Mucosa of stomach (tissue), 1 donor: ENCODE measurements at regions not wholly inside any gene's neighbourhood (a gene's known extent, or its start where the extent isn't known, plus 50 kb on each side); places are given as distances from the start of the nearest gene placed in this dataset.
"Not testable (repeated sequence)": the region's sequence is repeated elsewhere in the genome, so short reads cannot be mapped to it uniquely, and the experiment has no call there.

Source experiments
- H3K27me3 ChIP-seq: one replicate; pipeline ENCODE4 v1.7.0; 2013; ENCODE audit warnings: mild to moderate bottlenecking, low read length; ENCODE audit not compliant: control insufficient read depth, insufficient read depth
- H3K36me3 ChIP-seq: one replicate; pipeline ENCODE4 v1.7.0; 2013; ENCODE audit warnings: low read length; ENCODE audit not compliant: control insufficient read depth, insufficient read depth
- H3K4me1 ChIP-seq: one replicate; pipeline ENCODE4 v1.7.0; 2013; ENCODE audit warnings: mild to moderate bottlenecking, low read length; ENCODE audit not compliant: control insufficient read depth, insufficient read depth
- H3K4me3 ChIP-seq: one replicate; pipeline ENCODE4 v1.7.0; 2013; ENCODE audit warnings: low read length
- H3K9ac ChIP-seq: one replicate; pipeline ENCODE4 v1.7.0; 2013; ENCODE audit warnings: mild to moderate bottlenecking, low read length, moderate library complexity
- H3K9me3 ChIP-seq: one replicate; pipeline ENCODE4 v1.7.0; 2013; ENCODE audit warnings: mild to moderate bottlenecking, low read length, moderate library complexity; ENCODE audit not compliant: control insufficient read depth
- donor health status: Pancreatic carcinoma.

GRCh38 chr16:87017371-87018012, 299.7 kb downstream of the C16orf95 start:
- no peaks in the 10 kb centered on the region for H3K4me1 ChIP-seq
- no peaks in the 10 kb centered on the region for H3K9me3 ChIP-seq
- no peaks in the 10 kb centered on the region for H3K36me3 ChIP-seq
- no peak overlapping the region for H3K4me3 ChIP-seq
- peaks cover 5% of the 10 kb centered on the region for H3K27me3 ChIP-seq
- no peak overlapping the region for H3K9ac ChIP-seq

DNA sequence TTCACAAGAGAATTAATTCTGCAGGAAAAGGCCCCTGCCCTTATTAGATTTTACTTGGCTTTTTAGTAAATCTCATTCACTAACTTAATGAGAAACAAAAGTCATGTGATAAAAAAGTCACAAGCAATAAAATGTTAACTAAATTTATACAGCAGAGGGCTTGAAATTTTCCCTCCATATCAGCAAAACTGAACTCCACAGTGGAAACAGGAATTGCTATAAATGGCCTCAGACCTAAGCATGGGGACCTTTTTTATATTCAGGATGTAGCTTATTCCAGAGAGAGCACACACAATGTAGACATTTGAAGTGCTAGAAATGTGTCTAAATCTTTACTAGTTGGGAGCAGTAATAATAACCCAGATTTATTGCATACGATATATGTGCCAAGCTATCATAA, 291.5 kb downstream of the C16orf95 start:
- no peaks in the 10 kb centered on the region for H3K27me3 ChIP-seq
- no peaks in the 10 kb centered on the region for H3K4me1 ChIP-seq
- H3K4me3 ChIP-seq, result no peak overlapping the region
- H3K9ac ChIP-seq, result no peak overlapping the region
- no peaks in the 10 kb centered on the region for H3K36me3 ChIP-seq
- H3K9me3 ChIP-seq, result no peaks in the 10 kb centered on the region

GRCh38 chr16:87027056-87027616, 290.1 kb downstream of the C16orf95 start:
- Histone ChIP-seq H3K27me3 (no peaks in the 10 kb centered on the region), H3K4me3 (no peak overlapping the region), H3K4me1 (no peaks in the 10 kb centered on the region), H3K9ac (no peak overlapping the region), H3K36me3 (no peaks in the 10 kb centered on the region), H3K9me3 (no peaks in the 10 kb centered on the region)

GRCh38 chr16:87028481-87029320, 288.5 kb downstream of the C16orf95 start:
- Histone ChIP-seq H3K9ac (no peak overlapping the region), H3K27me3 (peaks cover 5% of the 10 kb centered on the region), H3K36me3 (no peaks in the 10 kb centered on the region), H3K4me1 (no peaks in the 10 kb centered on the region), H3K4me3 (no peak overlapping the region), H3K9me3 (no peaks in the 10 kb centered on the region)

- Histone ChIP-seq H3K27me3 (peaks cover 6% of the 10 kb centered on the region), H3K9me3 (no peaks in the 10 kb centered on the region), H3K4me3 (no peak overlapping the region), H3K36me3 (no peaks in the 10 kb centered on the region), H3K9ac (no peak overlapping the region), H3K4me1 (no peaks in the 10 kb centered on the region)
Measured at GRCh38 chr16:87032554-87032953, 284.6 kb downstream of the C16orf95 start.

- no peaks in the 10 kb centered on the region for H3K4me1 ChIP-seq
- no peaks in the 10 kb centered on the region for H3K36me3 ChIP-seq
- H3K9ac ChIP-seq, result no peak overlapping the region
- no peak overlapping the region for H3K4me3 ChIP-seq
- H3K27me3 ChIP-seq, result peaks cover 6% of the 10 kb centered on the region
- no peaks in the 10 kb centered on the region for H3K9me3 ChIP-seq
Measured at GRCh38 chr16:87033021-87033471, 284.1 kb downstream of the C16orf95 start.

DNA sequence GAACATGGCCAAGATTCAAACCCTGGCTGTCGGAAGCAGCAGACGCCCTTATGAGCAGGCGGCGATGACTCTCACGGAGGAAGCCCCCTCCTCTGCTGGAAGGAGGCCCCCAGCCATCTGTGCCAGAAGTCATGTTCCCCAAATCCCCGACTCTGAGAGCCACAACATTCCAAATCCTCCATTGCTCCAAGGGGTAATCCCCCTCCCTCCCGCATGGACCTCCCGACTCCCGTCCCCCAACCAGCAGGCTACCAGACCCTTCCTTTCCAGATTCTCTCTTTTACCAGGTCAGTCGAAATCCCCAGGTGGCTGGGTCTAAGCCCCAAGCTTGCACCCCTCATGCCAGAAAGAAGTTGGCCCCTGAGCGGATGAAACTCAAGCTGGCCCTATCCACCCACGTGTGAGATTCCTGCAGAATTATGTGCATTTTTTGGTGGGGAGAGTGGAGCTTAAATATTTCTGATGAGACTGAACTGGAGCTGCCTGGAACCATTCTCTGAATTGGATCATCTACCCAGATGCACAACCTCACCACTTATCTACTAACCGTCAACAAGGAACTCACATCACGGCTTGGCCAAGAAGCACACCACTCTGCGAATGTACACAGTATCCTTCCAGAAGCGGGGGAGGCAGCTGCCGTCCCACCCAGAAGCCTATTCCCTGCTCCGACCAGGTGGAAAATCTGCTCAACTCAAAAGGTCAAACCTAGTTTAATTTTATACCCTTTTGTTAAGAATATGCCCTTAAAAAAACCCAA, 283.5 kb downstream of the C16orf95 start:
- Histone ChIP-seq H3K4me1 (no peaks in the 10 kb centered on the region), H3K4me3 (no peak overlapping the region), H3K9ac (no peak overlapping the region), H3K27me3 (peaks cover 6% of the 10 kb centered on the region), H3K9me3 (no peaks in the 10 kb centered on the region), H3K36me3 (no peaks in the 10 kb centered on the region)

- Histone ChIP-seq H3K36me3 (no peaks in the 10 kb centered on the region), H3K9ac (no peak overlapping the region), H3K4me3 (no peak overlapping the region), H3K4me1 (no peaks in the 10 kb centered on the region), H3K27me3 (peaks cover 6% of the 10 kb centered on the region), H3K9me3 (no peaks in the 10 kb centered on the region)
Measured at GRCh38 chr16:87034317-87034716, 282.9 kb downstream of the C16orf95 start.

- peaks cover 6% of the 10 kb centered on the region for H3K27me3 ChIP-seq
- no peak overlapping the region for H3K9ac ChIP-seq
- no peaks in the 10 kb centered on the region for H3K4me1 ChIP-seq
- H3K9me3 ChIP-seq, result no peaks in the 10 kb centered on the region
- H3K36me3 ChIP-seq, result no peaks in the 10 kb centered on the region
- no peak overlapping the region for H3K4me3 ChIP-seq
Measured at GRCh38 chr16:87035053-87035452, 282.1 kb downstream of the C16orf95 start.

DNA sequence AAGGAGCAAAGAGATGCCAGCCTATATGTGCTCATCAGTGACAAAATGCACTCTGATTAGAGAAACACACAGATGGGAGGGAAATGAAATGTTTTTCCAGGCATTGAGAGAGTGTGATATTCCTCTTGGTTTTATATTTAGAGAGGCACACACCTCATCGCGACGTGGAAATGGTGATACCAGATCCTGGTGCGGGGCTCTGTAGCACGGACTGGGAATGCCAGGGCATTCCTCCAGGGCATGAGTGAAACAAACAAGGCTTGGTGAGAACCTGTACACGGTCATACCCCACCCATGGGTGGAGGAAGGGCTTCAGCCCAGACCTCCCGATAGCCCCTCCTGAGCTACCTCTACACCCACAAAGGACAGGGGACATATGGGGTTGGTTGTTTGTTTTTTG, 280.2 kb downstream of the C16orf95 start:
- no peak overlapping the region for H3K4me3 ChIP-seq
- H3K9ac ChIP-seq, result no peak overlapping the region
- H3K27me3 ChIP-seq, result peaks cover 6% of the 10 kb centered on the region
- no peaks in the 10 kb centered on the region for H3K4me1 ChIP-seq
- no peaks in the 10 kb centered on the region for H3K9me3 ChIP-seq
- H3K36me3 ChIP-seq, result no peaks in the 10 kb centered on the region

DNA sequence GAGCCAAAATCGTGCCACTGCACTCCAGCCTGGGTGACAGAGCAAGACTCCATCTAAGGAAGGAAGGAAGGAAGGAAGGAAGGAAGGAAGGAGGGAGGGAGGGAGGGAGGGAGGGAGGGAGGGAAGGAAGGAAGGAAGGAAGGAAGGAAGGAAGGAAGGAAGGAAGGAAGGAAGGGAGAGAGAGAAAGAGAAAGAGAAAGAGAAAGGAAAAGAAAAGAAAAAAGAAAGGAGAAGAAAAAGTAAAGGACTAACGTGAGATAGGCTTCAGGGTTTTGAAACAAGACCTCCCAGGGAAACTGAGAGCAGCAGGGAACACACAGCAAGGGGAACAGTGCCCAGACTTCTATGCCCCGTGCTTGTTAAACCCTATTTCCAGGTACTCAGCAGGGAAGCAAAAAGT, 278.7 kb downstream of the C16orf95 start:
- H3K9me3 ChIP-seq, H3K4me1 ChIP-seq, H3K4me3 ChIP-seq, H3K9ac ChIP-seq, H3K27me3 ChIP-seq, H3K36me3 ChIP-seq: not testable (repeated sequence)
